ENCODE measurements at regions not wholly inside any gene's neighbourhood (a gene's known extent, or its start where the extent isn't known, plus 50 kb on each side); places are given as distances from the start of the nearest gene placed in this dataset.
"Not testable (repeated sequence)": the region's sequence is repeated elsewhere in the genome, so short reads cannot be mapped to it uniquely, and the experiment has no call there.

DNA sequence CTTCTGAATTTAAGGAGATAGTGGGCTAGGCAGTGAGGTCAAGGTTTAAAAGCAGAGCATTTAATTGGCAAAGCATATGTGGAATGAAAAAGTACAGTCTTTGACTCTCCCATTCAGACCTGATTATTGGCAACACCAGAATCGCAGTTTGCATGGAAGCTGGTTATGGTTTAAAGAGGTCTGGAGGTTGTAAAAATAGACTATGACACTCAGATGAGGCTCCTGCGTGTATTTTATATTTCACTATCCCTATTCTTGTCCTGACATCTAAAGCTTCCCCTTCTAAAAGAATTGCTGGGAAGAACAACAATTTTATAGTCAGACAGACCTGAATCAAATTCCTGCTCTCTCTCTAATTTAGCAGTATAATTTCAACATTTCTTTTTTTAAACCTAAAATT lies 302.9 kb downstream of the PCDH7 start:
- Histone ChIP-seq H3K4me3 (replicated peaks in 1 of 4; ENCODE audit: control extremely low read depth in 1 of 4, insufficient read depth in 1 of 4, low read depth in 3 of 4, low read length in 4 of 4) (no peak overlapping the region), H3K27ac (ENCODE audit: insufficient read depth, low read length) (no peak overlapping the region), H3K9me3 (ENCODE audit: control insufficient read depth, insufficient read depth, low read depth, low read length) (no peaks in the 10 kb centered on the region), H3K9ac (ENCODE audit: insufficient read depth, low read length) (no peak overlapping the region), H4K20me1 (ENCODE audit: control insufficient read depth, extremely low read depth, insufficient read depth, low read length) (no peaks in the 10 kb centered on the region), H3K36me3 (ENCODE audit: control insufficient read depth, insufficient read depth, low read length) (no peaks in the 10 kb centered on the region), H2AFZ (ENCODE audit: low read length) (no peak overlapping the region), H3K27me3 (ENCODE audit: control insufficient read depth, insufficient read depth, low read length) (no peaks in the 10 kb centered on the region), H3K79me2 (ENCODE audit: control insufficient read depth, insufficient read depth, low read length) (no peaks in the 10 kb centered on the region), H3K4me1 (ENCODE audit: control insufficient read depth, extremely low read depth, insufficient read depth, low read length) (no peaks in the 10 kb centered on the region), H3K4me2 (ENCODE audit: extremely low read depth, insufficient read depth, low read length) (no peak overlapping the region)
- TF ChIP-seq, protein P1, sequence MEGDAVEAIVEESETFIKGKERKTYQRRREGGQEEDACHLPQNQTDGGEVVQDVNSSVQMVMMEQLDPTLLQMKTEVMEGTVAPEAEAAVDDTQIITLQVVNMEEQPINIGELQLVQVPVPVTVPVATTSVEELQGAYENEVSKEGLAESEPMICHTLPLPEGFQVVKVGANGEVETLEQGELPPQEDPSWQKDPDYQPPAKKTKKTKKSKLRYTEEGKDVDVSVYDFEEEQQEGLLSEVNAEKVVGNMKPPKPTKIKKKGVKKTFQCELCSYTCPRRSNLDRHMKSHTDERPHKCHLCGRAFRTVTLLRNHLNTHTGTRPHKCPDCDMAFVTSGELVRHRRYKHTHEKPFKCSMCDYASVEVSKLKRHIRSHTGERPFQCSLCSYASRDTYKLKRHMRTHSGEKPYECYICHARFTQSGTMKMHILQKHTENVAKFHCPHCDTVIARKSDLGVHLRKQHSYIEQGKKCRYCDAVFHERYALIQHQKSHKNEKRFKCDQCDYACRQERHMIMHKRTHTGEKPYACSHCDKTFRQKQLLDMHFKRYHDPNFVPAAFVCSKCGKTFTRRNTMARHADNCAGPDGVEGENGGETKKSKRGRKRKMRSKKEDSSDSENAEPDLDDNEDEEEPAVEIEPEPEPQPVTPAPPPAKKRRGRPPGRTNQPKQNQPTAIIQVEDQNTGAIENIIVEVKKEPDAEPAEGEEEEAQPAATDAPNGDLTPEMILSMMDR (conservative IDR thresholded peaks at IDR 0.05 in 1 of 2, IDR thresholded peaks at IDR 0.05 in 1 of 2; ENCODE audit: low read depth in 1 of 2, low read length in 2 of 2): no peak
- no peak for TF ChIP-seq EZH2 (IDR thresholded peaks at IDR 0.05; ENCODE audit: low read length, missing control alignments)
- DNase-seq (ENCODE audit: low read depth in 2 of 2): no peak

DNA sequence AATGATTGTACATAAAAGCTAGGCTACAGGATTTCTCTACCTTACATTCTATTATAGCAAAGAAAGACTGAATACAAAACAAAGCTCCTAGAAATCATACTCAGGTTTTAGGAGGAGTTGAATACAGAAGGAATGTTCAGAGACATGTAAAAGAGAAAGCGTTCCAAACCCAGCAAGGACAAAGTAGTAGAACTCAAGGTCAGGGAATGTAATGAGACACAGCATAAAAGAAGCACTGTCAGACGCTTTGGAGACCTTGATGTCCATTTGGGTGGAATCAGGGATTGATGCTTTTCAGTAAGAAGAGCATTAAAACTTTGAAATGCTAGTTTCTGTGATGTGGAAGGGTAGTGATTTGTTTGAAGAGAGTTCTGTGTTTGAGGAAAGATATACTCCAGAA lies 303.6 kb downstream of the PCDH7 start:
- Histone ChIP-seq H3K9ac (ENCODE audit: insufficient read depth, low read length) (no peak overlapping the region), H3K36me3 (ENCODE audit: control insufficient read depth, insufficient read depth, low read length) (no peaks in the 10 kb centered on the region), H3K4me2 (ENCODE audit: extremely low read depth, insufficient read depth, low read length) (no peak overlapping the region), H3K4me1 (ENCODE audit: control insufficient read depth, extremely low read depth, insufficient read depth, low read length) (no peaks in the 10 kb centered on the region), H2AFZ (ENCODE audit: low read length) (no peak overlapping the region), H3K79me2 (ENCODE audit: control insufficient read depth, insufficient read depth, low read length) (no peaks in the 10 kb centered on the region), H3K27me3 (ENCODE audit: control insufficient read depth, insufficient read depth, low read length) (no peaks in the 10 kb centered on the region), H3K9me3 (ENCODE audit: control insufficient read depth, insufficient read depth, low read depth, low read length) (no peaks in the 10 kb centered on the region), H4K20me1 (ENCODE audit: control insufficient read depth, extremely low read depth, insufficient read depth, low read length) (no peaks in the 10 kb centered on the region), H3K4me3 (replicated peaks in 1 of 4; ENCODE audit: control extremely low read depth in 1 of 4, insufficient read depth in 1 of 4, low read depth in 3 of 4, low read length in 4 of 4) (no peak overlapping the region), H3K27ac (ENCODE audit: insufficient read depth, low read length) (no peak overlapping the region)
- no peak for DNase-seq (ENCODE audit: low read depth in 2 of 2)
- TF ChIP-seq, protein P1 (conservative IDR thresholded peaks at IDR 0.05 in 1 of 2, IDR thresholded peaks at IDR 0.05 in 1 of 2; ENCODE audit: low read depth in 1 of 2, low read length in 2 of 2): no peak
- TF ChIP-seq EZH2 (IDR thresholded peaks at IDR 0.05; ENCODE audit: low read length, missing control alignments): no peak

DNA sequence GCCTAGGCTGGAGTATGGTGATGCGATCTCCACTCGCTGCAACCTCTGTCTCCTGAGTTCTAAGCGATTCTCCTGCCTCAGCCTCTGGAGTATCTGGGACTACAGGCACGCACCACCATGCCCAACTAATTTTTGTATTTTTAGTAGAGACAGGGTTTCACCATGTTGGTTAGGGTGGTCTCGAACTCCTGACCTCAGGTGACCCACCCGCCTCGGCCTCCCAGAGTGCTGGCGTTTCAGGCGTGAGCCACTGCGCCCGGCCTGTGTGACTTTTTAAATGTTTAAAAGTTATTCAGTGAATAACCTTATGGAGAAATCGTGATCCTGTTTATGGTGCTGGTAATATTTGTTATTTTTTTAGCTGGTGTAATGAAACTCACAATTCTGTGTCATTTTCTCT lies 304.6 kb downstream of the PCDH7 start:
- H3K4me3 ChIP-seq (replicated peaks in 1 of 4; ENCODE audit: control extremely low read depth in 1 of 4, insufficient read depth in 1 of 4, low read depth in 3 of 4, low read length in 4 of 4); H3K4me2 ChIP-seq (ENCODE audit: extremely low read depth, insufficient read depth, low read length); H3K27ac ChIP-seq (ENCODE audit: insufficient read depth, low read length); H3K27me3 ChIP-seq (ENCODE audit: control insufficient read depth, insufficient read depth, low read length); H3K9me3 ChIP-seq (ENCODE audit: control insufficient read depth, insufficient read depth, low read depth, low read length); H3K36me3 ChIP-seq (ENCODE audit: control insufficient read depth, insufficient read depth, low read length); H3K9ac ChIP-seq (ENCODE audit: insufficient read depth, low read length); H4K20me1 ChIP-seq (ENCODE audit: control insufficient read depth, extremely low read depth, insufficient read depth, low read length); DNase-seq (ENCODE audit: low read depth in 2 of 2); H3K79me2 ChIP-seq (ENCODE audit: control insufficient read depth, insufficient read depth, low read length); H2AFZ ChIP-seq (ENCODE audit: low read length); H3K4me1 ChIP-seq (ENCODE audit: control insufficient read depth, extremely low read depth, insufficient read depth, low read length): not testable (repeated sequence)

DNA sequence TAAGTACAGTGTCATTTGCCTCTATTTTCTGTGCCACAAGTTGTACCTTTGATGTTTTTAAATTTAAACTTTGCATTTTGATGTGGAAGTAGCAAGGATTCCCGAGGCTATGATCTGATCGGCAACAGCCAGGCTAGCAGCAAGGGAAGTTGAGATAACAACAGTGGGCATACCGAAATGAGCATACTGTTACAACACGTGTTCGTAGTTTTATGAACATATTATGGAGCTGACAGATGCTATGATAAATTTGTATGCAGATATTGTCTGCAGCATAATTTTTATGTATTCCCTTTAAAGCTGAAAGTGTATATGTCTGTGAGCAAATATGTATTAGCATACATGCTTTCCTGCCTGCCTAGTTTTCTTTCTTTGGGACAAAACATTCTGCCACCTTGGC lies 306.1 kb downstream of the PCDH7 start:
- DNase-seq (ENCODE audit: low read depth in 2 of 2): no peak
- no peak overlapping the region for H3K9ac ChIP-seq (ENCODE audit: insufficient read depth, low read length)
- no peak overlapping the region for H3K27ac ChIP-seq (ENCODE audit: insufficient read depth, low read length)

More for the DNA sequence above, 306.1 kb downstream of the PCDH7 start:
- no peaks in the 10 kb centered on the region for H3K36me3 ChIP-seq (ENCODE audit: control insufficient read depth, insufficient read depth, low read length)
- H3K4me1 ChIP-seq (ENCODE audit: control insufficient read depth, extremely low read depth, insufficient read depth, low read length): no peaks in the 10 kb centered on the region
- TF ChIP-seq, protein P1 (conservative IDR thresholded peaks at IDR 0.05 in 1 of 2, IDR thresholded peaks at IDR 0.05 in 1 of 2; ENCODE audit: low read depth in 1 of 2, low read length in 2 of 2): no peak
- no peak for TF ChIP-seq EZH2 (IDR thresholded peaks at IDR 0.05; ENCODE audit: low read length, missing control alignments)
- H3K79me2 ChIP-seq (ENCODE audit: control insufficient read depth, insufficient read depth, low read length): no peaks in the 10 kb centered on the region
- no peaks in the 10 kb centered on the region for H4K20me1 ChIP-seq (ENCODE audit: control insufficient read depth, extremely low read depth, insufficient read depth, low read length)
- no peak overlapping the region for H2AFZ ChIP-seq (ENCODE audit: low read length)
- H3K9me3 ChIP-seq (ENCODE audit: control insufficient read depth, insufficient read depth, low read depth, low read length): no peaks in the 10 kb centered on the region
- no peak overlapping the region for H3K4me2 ChIP-seq (ENCODE audit: extremely low read depth, insufficient read depth, low read length)
- no peak overlapping the region for H3K4me3 ChIP-seq (replicated peaks in 1 of 4; ENCODE audit: control extremely low read depth in 1 of 4, insufficient read depth in 1 of 4, low read depth in 3 of 4, low read length in 4 of 4)
- no peaks in the 10 kb centered on the region for H3K27me3 ChIP-seq (ENCODE audit: control insufficient read depth, insufficient read depth, low read length)

Data from fibroblast of lung (primary cell).